ENCODE measurements at regions not wholly inside any gene's neighbourhood (a gene's known extent, or its start where the extent isn't known, plus 50 kb on each side); places are given as distances from the start of the nearest gene placed in this dataset.

DNA sequence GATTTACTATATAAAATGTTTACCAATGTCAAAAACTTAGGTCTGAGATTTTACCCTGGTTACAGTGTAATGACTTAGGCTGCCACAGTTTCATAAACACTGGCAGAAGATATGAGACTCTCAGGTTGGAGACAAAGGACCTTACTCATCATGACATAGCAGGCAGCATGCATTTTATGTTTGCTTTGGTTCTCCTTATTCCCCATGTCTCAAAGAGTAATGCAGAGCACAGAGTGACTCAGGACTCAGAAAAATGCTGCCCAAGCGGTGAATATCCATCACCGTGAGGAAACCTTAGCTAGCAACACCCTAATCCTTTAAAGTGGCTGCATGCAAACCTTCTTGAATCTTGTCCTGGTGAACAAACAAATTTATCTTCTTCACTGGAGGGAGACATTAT lies 112.1 kb upstream of the EYS start:
- Histone ChIP-seq H3K36me3 (no peaks in the 10 kb centered on the region), H3K4me1 (no peaks in the 10 kb centered on the region), H3K9me3 (replicated peaks) (peaks cover 10% of the 10 kb centered on the region), H3K4me3 (no peak overlapping the region), H3K27ac (replicated peaks) (no peak overlapping the region), H3K27me3 (ENCODE audit: low read depth) (no peaks in the 10 kb centered on the region)
- intact Hi-C loops (cut with micrococcal nuclease): no loop called here
- TF ChIP-seq, protein P1, sequence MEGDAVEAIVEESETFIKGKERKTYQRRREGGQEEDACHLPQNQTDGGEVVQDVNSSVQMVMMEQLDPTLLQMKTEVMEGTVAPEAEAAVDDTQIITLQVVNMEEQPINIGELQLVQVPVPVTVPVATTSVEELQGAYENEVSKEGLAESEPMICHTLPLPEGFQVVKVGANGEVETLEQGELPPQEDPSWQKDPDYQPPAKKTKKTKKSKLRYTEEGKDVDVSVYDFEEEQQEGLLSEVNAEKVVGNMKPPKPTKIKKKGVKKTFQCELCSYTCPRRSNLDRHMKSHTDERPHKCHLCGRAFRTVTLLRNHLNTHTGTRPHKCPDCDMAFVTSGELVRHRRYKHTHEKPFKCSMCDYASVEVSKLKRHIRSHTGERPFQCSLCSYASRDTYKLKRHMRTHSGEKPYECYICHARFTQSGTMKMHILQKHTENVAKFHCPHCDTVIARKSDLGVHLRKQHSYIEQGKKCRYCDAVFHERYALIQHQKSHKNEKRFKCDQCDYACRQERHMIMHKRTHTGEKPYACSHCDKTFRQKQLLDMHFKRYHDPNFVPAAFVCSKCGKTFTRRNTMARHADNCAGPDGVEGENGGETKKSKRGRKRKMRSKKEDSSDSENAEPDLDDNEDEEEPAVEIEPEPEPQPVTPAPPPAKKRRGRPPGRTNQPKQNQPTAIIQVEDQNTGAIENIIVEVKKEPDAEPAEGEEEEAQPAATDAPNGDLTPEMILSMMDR (IDR thresholded peaks at IDR 0.05; ENCODE audit: borderline replicate concordance): no peak
- no peak for DNase-seq

DNA sequence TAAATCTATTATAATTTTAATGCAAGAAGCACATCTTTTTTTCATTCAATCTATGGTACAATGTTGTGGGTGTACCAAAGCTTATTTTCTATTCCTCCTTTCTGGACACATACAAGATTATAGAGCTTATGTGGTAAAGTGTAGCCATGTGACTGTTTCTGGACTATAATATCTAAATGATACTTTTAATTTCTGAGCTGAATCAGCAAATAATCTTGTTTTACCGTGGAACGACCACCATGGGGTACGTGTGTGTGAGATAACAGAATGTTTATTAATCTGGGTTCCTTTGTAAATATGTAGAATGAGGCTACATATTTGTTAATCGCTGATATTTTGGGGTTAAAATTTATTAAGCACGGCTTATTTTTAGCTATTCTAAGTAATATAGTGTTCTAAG lies 111.5 kb upstream of the EYS start:
- Histone ChIP-seq H3K4me1 (no peaks in the 10 kb centered on the region), H3K27ac (replicated peaks) (no peak overlapping the region), H3K27me3 (ENCODE audit: low read depth) (no peaks in the 10 kb centered on the region), H3K4me3 (no peak overlapping the region), H3K36me3 (no peaks in the 10 kb centered on the region), H3K9me3 (replicated peaks) (peaks cover 10% of the 10 kb centered on the region)
- no peak for DNase-seq
- intact Hi-C loops (cut with micrococcal nuclease): no loop called here
- TF ChIP-seq, protein P1 (IDR thresholded peaks at IDR 0.05; ENCODE audit: borderline replicate concordance): no peak

DNA sequence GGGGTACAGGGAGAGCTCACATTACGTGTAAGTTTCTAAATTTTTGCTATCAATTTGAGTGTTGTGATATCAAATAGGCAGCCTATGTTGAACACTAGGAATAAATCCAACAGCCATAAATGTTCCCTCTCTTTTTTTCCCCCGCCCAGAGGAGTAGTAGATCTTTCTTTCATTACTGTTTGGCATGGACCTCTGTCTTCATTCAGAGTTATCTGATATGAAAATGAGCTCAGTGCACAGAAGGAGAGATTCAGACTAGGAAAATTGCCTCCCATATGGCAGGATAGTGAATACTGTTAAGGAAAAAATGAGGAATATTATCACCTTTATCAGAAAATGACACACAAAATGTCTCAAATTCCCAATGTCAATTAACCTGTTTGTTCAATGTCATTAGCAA lies 110.0 kb upstream of the EYS start:
- Histone ChIP-seq H3K36me3 (no peaks in the 10 kb centered on the region), H3K27ac (replicated peaks) (no peak overlapping the region), H3K4me1 (no peaks in the 10 kb centered on the region), H3K4me3 (no peak overlapping the region), H3K9me3 (replicated peaks) (peaks cover 10% of the 10 kb centered on the region), H3K27me3 (ENCODE audit: low read depth) (no peaks in the 10 kb centered on the region)
- TF ChIP-seq, protein P1 (IDR thresholded peaks at IDR 0.05; ENCODE audit: borderline replicate concordance): no peak
- intact Hi-C loops (cut with micrococcal nuclease): no loop called here
- DNase-seq: no peak

DNA sequence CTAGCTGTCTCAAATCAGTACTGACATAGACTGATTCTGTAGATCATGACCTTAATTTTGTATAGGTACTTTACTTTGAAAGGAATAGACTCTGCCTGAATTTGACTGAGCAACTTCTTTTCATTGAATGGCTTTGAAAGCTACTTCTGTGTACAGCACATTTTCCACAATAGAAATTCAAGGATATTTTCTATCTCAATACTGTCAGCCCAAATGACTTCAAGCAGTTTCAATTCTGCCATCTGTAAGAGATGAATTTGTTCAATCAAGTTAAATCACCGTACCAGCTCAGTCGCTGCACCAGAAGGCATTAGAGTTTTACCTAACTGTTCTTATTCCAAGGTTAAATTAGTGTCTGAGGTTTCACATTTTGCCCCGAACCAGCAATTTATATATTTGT lies 107.0 kb upstream of the EYS start:
- intact Hi-C loops (cut with micrococcal nuclease): no loop called here
- Histone ChIP-seq H3K4me3 (no peak overlapping the region), H3K27ac (replicated peaks) (no peak overlapping the region), H3K9me3 (replicated peaks) (no peaks in the 10 kb centered on the region), H3K27me3 (ENCODE audit: low read depth) (no peaks in the 10 kb centered on the region), H3K4me1 (no peaks in the 10 kb centered on the region), H3K36me3 (no peaks in the 10 kb centered on the region)
- TF ChIP-seq, protein P1 (IDR thresholded peaks at IDR 0.05; ENCODE audit: borderline replicate concordance): no peak
- DNase-seq: no peak

DNA sequence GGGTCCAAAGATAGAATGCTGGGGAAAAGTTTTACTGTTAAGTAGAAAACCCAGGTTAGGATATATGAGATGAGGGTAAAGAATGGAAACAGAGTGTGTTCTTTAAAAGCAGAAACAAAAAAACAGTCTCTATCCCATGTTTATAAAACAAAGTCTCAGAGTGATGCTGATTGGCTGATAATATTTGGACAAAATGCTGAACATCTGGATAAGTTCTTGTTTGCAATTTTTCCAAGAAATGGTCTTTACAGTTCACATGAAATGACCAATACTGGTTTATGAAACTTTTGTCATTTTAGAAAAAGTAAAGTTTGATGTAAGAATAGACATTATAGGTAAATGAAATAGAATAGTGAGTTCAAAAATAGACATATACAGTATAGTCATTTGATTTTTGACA lies 96.2 kb upstream of the EYS start:
- DNase-seq: no peak
- TF ChIP-seq, protein P1 (IDR thresholded peaks at IDR 0.05; ENCODE audit: borderline replicate concordance): no peak

DNA sequence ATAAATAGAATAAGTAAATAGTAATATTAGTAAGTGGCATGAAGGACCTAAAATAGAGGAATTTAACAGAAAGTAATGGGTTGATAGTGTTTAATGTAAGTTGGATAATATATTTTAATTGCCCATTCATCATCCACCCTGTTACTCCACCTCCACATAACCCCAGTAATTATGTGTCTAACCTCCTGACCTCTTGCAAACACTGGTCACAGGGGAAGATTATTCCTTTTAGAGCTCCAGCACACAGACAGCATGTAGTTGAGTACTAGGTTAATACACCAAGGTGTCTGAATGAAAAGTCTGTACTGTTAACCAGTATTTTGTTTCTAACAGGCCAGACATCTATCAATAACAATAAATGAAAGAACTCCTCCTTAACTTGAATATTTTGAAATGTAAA lies 92.4 kb upstream of the EYS start:
- Histone ChIP-seq H3K27me3 (ENCODE audit: low read depth) (no peaks in the 10 kb centered on the region), H3K9me3 (replicated peaks) (no peaks in the 10 kb centered on the region), H3K4me1 (no peaks in the 10 kb centered on the region), H3K4me3 (no peak overlapping the region), H3K27ac (replicated peaks) (no peak overlapping the region), H3K36me3 (no peaks in the 10 kb centered on the region)
- intact Hi-C loops (cut with micrococcal nuclease): no loop called here
- TF ChIP-seq, protein P1 (IDR thresholded peaks at IDR 0.05; ENCODE audit: borderline replicate concordance): no peak
- DNase-seq: no peak

More for the DNA sequence above, 96.2 kb upstream of the EYS start:
- no peaks in the 10 kb centered on the region for H3K4me1 ChIP-seq
- intact Hi-C loops (cut with micrococcal nuclease): no loop called here
- no peaks in the 10 kb centered on the region for H3K9me3 ChIP-seq (replicated peaks)
- no peak overlapping the region for H3K4me3 ChIP-seq
- no peaks in the 10 kb centered on the region for H3K36me3 ChIP-seq
- no peaks in the 10 kb centered on the region for H3K27me3 ChIP-seq (ENCODE audit: low read depth)
- H3K27ac ChIP-seq (replicated peaks): no peak overlapping the region

Data from left ventricle myocardium inferior (tissue), 1 donor.